Ectodermal cell (in vitro differentiated cells): ENCODE measurements at regions not wholly inside any gene's neighbourhood (a gene's known extent, or its start where the extent isn't known, plus 50 kb on each side); places are given as distances from the start of the nearest gene placed in this dataset.
A peak's percentile ranks its signal among the peaks of the same experiment; 100 is the strongest.
"Not testable (repeated sequence)": the region's sequence is repeated elsewhere in the genome, so short reads cannot be mapped to it uniquely, and the experiment has no call there.

Experiments
- H3K27ac ChIP-seq: 2 replicates; pipeline ENCODE4 v1.7.0; 2013; ENCODE audit warnings: mild to moderate bottlenecking, low read depth, low read length; ENCODE audit not compliant: insufficient read depth, poor library complexity, severe bottlenecking
- H3K27me3 ChIP-seq: 2 replicates; pipeline ENCODE4 v1.7.0; 2013; ENCODE audit warnings: mild to moderate bottlenecking, low read length; ENCODE audit not compliant: insufficient read depth, control insufficient read depth, poor library complexity, severe bottlenecking
- H3K36me3 ChIP-seq: one replicate; pipeline ENCODE4 v1.7.0; 2013; ENCODE audit warnings: low read length; ENCODE audit not compliant: control insufficient read depth, insufficient read depth
- H3K4me1 ChIP-seq: one replicate; pipeline ENCODE4 v1.7.0; 2013; ENCODE audit warnings: low read length; ENCODE audit not compliant: control insufficient read depth, insufficient read depth
- H3K4me3 ChIP-seq: 2 replicates; pipeline ENCODE4 v1.7.0; 2013; ENCODE audit warnings: low read depth, low read length, control low read depth; ENCODE audit not compliant: insufficient read depth
- H3K9me3 ChIP-seq: 2 replicates; pipeline ENCODE4 v1.7.0; 2013; ENCODE audit warnings: mild to moderate bottlenecking, low read length, moderate library complexity; ENCODE audit not compliant: control insufficient read depth
- WGBS, 2 experiments: methylation state at CpG; one replicate each; pipeline ENCODE4 v1.1.7; 2013; ENCODE audit warnings: missing lambda C conversion rate in 2 of 2; 5-methylcytosine and 5-hydroxymethylcytosine counted together

GRCh38 chr2:116754381-116755101 lies 1060.0 kb upstream of the DDX18 start:
- Histone ChIP-seq H3K4me1 (peaks cover 5% of the 10 kb centered on the region), H3K36me3 (no peaks in the 10 kb centered on the region), H3K9me3 (no peaks in the 10 kb centered on the region), H3K27ac (peak overlapping the region; percentile 65), H3K27me3 (no peaks in the 10 kb centered on the region), H3K4me3 (no peak overlapping the region)
- 10 to 11% methylated on average over 13 of the region's 13 CpGs for WGBS, 2 experiments

DNA sequence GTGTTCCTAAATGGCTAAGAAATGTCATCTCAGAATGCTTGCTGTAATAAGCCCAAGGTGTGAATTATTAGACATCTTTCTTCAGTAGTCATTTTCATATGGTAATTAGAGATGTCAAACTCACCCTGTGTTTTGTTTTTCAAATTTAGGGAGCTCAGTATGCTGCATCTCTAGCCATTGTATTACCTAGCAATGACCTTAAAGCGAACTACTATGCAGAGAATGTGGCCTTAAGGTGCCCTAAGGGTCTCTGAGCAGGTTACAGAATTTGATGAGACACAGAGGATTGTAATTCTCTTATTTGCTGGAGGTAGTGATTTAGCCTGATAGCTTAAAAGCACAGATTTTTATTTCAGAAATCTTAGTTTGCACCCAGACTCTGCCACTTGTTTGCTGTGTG lies 1052.6 kb upstream of the DDX18 start:
- no peak overlapping the region for H3K4me3 ChIP-seq
- no peaks in the 10 kb centered on the region for H3K4me1 ChIP-seq
- H3K36me3 ChIP-seq, result no peaks in the 10 kb centered on the region
- 50 to 75% methylated on average over 1 of the region's 1 CpG for WGBS, 2 experiments
- H3K27me3 ChIP-seq, result no peaks in the 10 kb centered on the region
- no peaks in the 10 kb centered on the region for H3K9me3 ChIP-seq
- no peak overlapping the region for H3K27ac ChIP-seq

DNA sequence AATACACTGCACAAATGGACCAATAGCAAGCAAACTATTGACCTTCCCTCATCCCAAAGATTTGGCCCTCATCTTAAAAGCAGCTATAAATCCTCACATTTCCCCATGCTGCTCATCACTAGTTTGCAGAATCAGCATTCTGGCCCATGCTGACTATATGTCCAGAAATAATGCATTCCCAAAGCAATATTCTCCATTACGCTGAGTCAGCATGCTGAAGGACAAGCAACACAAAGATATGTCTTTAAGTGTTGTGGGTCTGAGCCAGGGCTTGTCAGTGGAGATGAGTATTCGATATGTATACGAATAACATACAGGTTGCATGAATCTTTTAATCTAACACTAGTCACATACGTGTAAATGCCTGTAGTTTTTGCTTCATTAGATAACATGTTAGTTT lies 1045.0 kb upstream of the DDX18 start:
- Histone ChIP-seq H3K4me1 (no peaks in the 10 kb centered on the region), H3K27me3 (no peaks in the 10 kb centered on the region), H3K9me3 (no peaks in the 10 kb centered on the region), H3K4me3 (no peak overlapping the region), H3K36me3 (no peaks in the 10 kb centered on the region), H3K27ac (no peak overlapping the region)
- WGBS, 2 experiments, result 89 to 95% methylated on average over 3 to 4 of the region's 4 CpGs

- WGBS, 2 experiments, result 80 to 88% methylated on average over 5 of the region's 6 CpGs
- Histone ChIP-seq H3K4me3 (no peak overlapping the region), H3K27me3 (no peaks in the 10 kb centered on the region), H3K27ac (no peak overlapping the region), H3K9me3 (no peaks in the 10 kb centered on the region), H3K4me1 (no peaks in the 10 kb centered on the region), H3K36me3 (no peaks in the 10 kb centered on the region)
Observed at GRCh38 chr2:116776556-116776955, 1037.9 kb upstream of the DDX18 start.

GRCh38 chr2:116787848-116788247 lies 1026.6 kb upstream of the DDX18 start:
- Histone ChIP-seq H3K27ac (no peak overlapping the region), H3K27me3 (no peaks in the 10 kb centered on the region), H3K4me1 (no peaks in the 10 kb centered on the region), H3K4me3 (no peak overlapping the region), H3K9me3 (no peaks in the 10 kb centered on the region), H3K36me3 (no peaks in the 10 kb centered on the region)
- WGBS, 2 experiments, result 95 to 100% methylated on average over 1 of the region's 2 CpGs

DNA sequence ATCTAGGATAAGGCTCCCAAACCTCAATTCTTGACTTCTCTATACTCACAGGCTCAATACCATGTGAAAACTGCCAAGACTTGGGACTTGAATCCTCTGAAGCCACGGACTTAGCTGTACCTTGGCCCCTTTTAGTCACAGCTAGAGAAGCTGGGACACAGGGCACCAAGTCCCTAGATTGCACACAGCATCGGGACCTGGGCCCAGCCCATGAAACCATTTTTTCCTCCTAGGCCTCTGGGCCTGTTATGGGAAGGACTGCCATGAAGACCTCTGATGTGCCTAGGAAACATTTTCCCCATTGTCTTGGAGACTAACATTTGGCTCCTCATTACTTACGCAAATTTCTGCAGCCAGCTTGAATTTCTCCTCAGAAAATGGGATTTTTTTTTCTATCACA lies 1011.8 kb upstream of the DDX18 start:
- no peaks in the 10 kb centered on the region for H3K36me3 ChIP-seq
- WGBS, 2 experiments, result 79 to 84% methylated on average over 3 of the region's 3 CpGs

GRCh38 chr2:116804901-116805300 lies 1009.6 kb upstream of the DDX18 start:
- H3K4me3 ChIP-seq, result no peak overlapping the region
- 93 to 95% methylated on average over 2 of the region's 2 CpGs for WGBS, 2 experiments
- no peak overlapping the region for H3K27ac ChIP-seq
- H3K4me1 ChIP-seq, result no peaks in the 10 kb centered on the region
- no peaks in the 10 kb centered on the region for H3K9me3 ChIP-seq
- H3K27me3 ChIP-seq, result no peaks in the 10 kb centered on the region
- H3K36me3 ChIP-seq, result no peaks in the 10 kb centered on the region

More for the DNA sequence above, 1011.8 kb upstream of the DDX18 start:
- no peaks in the 10 kb centered on the region for H3K9me3 ChIP-seq
- H3K4me1 ChIP-seq, result no peaks in the 10 kb centered on the region
- no peaks in the 10 kb centered on the region for H3K27me3 ChIP-seq
- H3K27ac ChIP-seq, result no peak overlapping the region
- no peak overlapping the region for H3K4me3 ChIP-seq

GRCh38 chr2:116806505-116806904 lies 1008.0 kb upstream of the DDX18 start:
- WGBS, 2 experiments, result 93% methylated on average over 2 of the region's 4 CpGs; no CpG with 5 or more reads in 1 of the 2 experiments
- H3K9me3 ChIP-seq, H3K27me3 ChIP-seq, H3K4me3 ChIP-seq, H3K4me1 ChIP-seq, H3K36me3 ChIP-seq, H3K27ac ChIP-seq: not testable (repeated sequence)

DNA sequence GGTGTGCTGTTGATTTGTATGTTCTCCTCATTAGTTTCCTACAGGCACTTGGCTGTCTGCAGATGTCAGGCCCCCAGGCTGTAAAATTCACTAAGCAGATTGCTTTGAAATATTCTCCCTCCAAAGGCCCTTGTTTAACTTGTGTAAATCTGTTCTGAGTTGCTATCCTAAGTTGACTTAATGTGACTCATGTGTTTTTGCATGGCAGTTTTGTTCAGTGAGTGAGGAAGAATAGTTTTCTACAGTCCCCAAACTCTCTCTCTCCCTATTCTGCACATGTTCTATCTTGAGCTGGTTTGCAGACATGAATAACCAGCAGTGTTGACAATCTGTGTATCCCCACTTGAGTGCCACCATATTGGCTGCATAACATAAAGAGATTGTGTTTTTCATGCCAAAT lies 1005.4 kb upstream of the DDX18 start:
- no peaks in the 10 kb centered on the region for H3K4me1 ChIP-seq
- no peaks in the 10 kb centered on the region for H3K9me3 ChIP-seq
- no peak overlapping the region for H3K27ac ChIP-seq
- no peak overlapping the region for H3K4me3 ChIP-seq
- H3K27me3 ChIP-seq, result no peaks in the 10 kb centered on the region
- no peaks in the 10 kb centered on the region for H3K36me3 ChIP-seq

- H3K4me3 ChIP-seq, result no peak overlapping the region
- H3K27ac ChIP-seq, result no peak overlapping the region
- H3K27me3 ChIP-seq, result no peaks in the 10 kb centered on the region
- 90 to 98% methylated on average over 3 to 4 of the region's 4 CpGs for WGBS, 2 experiments
- H3K4me1 ChIP-seq, result no peaks in the 10 kb centered on the region
- no peaks in the 10 kb centered on the region for H3K9me3 ChIP-seq
- H3K36me3 ChIP-seq, result no peaks in the 10 kb centered on the region
Observed at GRCh38 chr2:116810071-116810470, 1004.4 kb upstream of the DDX18 start.

DNA sequence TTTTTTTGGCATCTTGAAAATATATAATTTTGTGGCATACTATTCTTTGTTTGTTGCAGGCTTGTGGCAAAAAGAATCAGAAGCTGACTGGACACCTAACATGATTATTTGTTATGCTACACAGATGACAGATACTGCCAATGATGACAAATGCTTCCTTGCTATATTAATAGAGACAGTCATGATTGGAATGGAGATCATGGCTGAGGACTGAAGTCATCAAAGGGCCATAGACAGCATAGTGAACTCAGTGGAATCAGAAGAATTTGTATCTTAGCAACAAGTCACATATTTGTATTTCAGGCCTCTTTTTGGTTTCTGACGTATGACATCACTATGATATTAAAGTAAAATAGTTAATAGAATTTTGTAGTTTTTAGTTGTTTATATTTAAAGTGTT lies 1003.8 kb upstream of the DDX18 start:
- H3K27me3 ChIP-seq, result no peaks in the 10 kb centered on the region
- no peaks in the 10 kb centered on the region for H3K4me1 ChIP-seq
- no peaks in the 10 kb centered on the region for H3K9me3 ChIP-seq
- H3K27ac ChIP-seq, result no peak overlapping the region
- H3K36me3 ChIP-seq, result no peaks in the 10 kb centered on the region
- WGBS, 2 experiments, result no CpG with 5 or more reads among the region's 1 CpG
- H3K4me3 ChIP-seq, result no peak overlapping the region
